Ascending aorta (tissue), 2 donors: ENCODE measurements at regions not wholly inside any gene's neighbourhood (a gene's known extent, or its start where the extent isn't known, plus 50 kb on each side); places are given as distances from the start of the nearest gene placed in this dataset.
"Not testable (repeated sequence)": the region's sequence is repeated elsewhere in the genome, so short reads cannot be mapped to it uniquely, and the experiment has no call there.

ENCODE experiments used
- DNase-seq, 2 donors: peaks; one replicate each; pipeline ENCODE4 v3.0.0-alpha.2; 2019; ENCODE audit warnings: low spot score in 2 of 2
- H3K27ac ChIP-seq, 2 donors: fragments of 200-600 bp; sonication (generic); one replicate each; pipeline ENCODE4 v1.5.1; 2016 to 2017; ENCODE audit warnings: mild to moderate bottlenecking in 1 of 2
- H3K27me3 ChIP-seq: fragments of 200-600 bp; sonication (generic); one replicate; pipeline ENCODE4 v1.5.1; 2017
- H3K36me3 ChIP-seq, 2 donors: fragments of 200-600 bp; sonication (generic); one replicate each; pipeline ENCODE4 v1.5.1; 2016
- H3K4me1 ChIP-seq, 2 donors: fragments of 200-600 bp; sonication (generic); one replicate each; pipeline ENCODE4 v1.5.1; 2016 to 2017; ENCODE audit warnings: mild to moderate bottlenecking in 1 of 2
- H3K4me3 ChIP-seq, 2 donors: fragments of 200-600 bp; sonication (generic); one replicate each; pipeline ENCODE4 v1.5.1; 2016 to 2017; ENCODE audit warnings: mild to moderate bottlenecking in 1 of 2
- H3K9me3 ChIP-seq, 2 donors: fragments of 200-600 bp; sonication (generic); one replicate each; pipeline ENCODE4 v1.5.1; 2016
- intact Hi-C: fragments of 100-400 bp; cut with DNase I; formaldehyde crosslinking; loops from one replicate; pipeline ENCODE4 v1.15.1; 2023
- TF ChIP-seq, protein P1 (sequence below), 3 experiments: fragments of 200-600 bp in 2 of 3; fragments of 450-650 bp in 1 of 3; sonication (generic) in 2 of 3; IDR thresholded peaks; one replicate each; pipeline ENCODE4 v1.5.1; 2016 to 2019; ENCODE audit warnings: antibody characterized with exemption in 3 of 3, mild to moderate bottlenecking in 1 of 3, moderate library complexity in 1 of 3

DNA sequence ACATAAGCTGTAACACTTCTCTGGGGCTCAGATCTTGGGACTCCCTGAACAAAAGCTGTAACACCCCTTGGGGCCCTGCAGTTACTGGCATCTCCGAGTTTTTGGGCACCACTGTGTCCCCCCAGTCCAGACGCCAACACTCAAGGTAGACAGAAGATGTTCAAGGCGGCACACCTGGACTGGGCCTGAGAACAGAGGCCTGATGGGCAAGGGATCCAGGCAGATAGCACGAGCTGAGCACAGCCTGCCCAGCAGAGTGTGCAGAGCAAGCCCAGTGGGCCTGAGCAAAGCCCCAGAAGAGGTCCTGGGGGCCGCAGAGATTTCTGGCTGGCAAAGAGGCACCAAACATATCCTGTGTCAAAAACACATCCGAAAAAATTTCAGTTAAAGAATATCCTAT, 1163.3 kb upstream of the PRR20A start:
- intact Hi-C loops, result no loop called here
- Histone ChIP-seq H3K9me3 (no peaks in the 10 kb centered on the region), H3K27me3 (no peaks in the 10 kb centered on the region), H3K27ac (no peak overlapping the region), H3K4me3 (no peak overlapping the region), H3K36me3 (no peaks in the 10 kb centered on the region), H3K4me1 (no peaks in the 10 kb centered on the region)
- no peak for DNase-seq
- TF ChIP-seq, protein P1, sequence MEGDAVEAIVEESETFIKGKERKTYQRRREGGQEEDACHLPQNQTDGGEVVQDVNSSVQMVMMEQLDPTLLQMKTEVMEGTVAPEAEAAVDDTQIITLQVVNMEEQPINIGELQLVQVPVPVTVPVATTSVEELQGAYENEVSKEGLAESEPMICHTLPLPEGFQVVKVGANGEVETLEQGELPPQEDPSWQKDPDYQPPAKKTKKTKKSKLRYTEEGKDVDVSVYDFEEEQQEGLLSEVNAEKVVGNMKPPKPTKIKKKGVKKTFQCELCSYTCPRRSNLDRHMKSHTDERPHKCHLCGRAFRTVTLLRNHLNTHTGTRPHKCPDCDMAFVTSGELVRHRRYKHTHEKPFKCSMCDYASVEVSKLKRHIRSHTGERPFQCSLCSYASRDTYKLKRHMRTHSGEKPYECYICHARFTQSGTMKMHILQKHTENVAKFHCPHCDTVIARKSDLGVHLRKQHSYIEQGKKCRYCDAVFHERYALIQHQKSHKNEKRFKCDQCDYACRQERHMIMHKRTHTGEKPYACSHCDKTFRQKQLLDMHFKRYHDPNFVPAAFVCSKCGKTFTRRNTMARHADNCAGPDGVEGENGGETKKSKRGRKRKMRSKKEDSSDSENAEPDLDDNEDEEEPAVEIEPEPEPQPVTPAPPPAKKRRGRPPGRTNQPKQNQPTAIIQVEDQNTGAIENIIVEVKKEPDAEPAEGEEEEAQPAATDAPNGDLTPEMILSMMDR (IDR thresholded peaks at IDR 0.05), result no peak

DNA sequence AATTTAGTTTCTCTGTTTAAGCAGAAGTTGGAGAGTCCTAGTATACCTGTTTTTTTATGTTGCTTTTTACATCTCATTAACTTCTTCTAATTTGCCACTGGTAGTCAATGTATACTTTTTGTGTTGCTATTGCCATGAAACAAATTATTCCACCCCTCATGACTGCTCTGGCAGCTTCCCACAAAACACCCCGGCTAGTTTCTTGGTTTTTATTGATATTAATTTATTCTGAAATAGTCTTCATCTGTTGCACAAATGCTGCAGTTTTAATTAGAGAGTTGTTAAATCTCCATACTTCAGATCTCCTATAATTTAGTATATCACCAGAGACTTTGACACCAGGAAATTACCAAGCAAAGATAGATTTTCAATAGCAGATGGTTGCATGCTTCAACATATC, 1159.3 kb upstream of the PRR20A start:
- Histone ChIP-seq H3K27me3 (no peaks in the 10 kb centered on the region), H3K36me3 (no peaks in the 10 kb centered on the region), H3K4me1 (no peaks in the 10 kb centered on the region), H3K27ac (no peak overlapping the region), H3K9me3 (peaks cover 0 to 4% of the 10 kb centered on the region in 2 donors), H3K4me3 (no peak overlapping the region)
- intact Hi-C loops, result no loop called here
- TF ChIP-seq, protein P1 (IDR thresholded peaks at IDR 0.05), result no peak
- DNase-seq, result no peak

DNA sequence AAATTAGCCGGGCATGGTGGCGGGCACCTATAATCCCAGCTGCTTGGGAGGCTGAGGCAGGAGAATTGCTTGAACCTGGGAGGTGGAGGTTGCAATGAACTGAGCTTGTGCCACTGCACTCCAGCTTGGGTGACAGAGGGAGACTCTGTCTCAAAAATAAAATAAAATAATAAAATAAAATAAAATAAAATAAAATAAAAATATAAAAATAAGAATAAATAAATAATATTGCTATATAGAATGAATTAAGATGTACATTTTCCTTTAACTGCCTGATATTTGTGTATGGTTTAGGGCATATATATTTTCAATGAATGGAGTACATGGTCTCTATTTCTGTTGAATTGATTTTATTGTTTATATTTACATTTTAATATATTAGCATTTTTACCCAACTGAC, 1156.7 kb upstream of the PRR20A start:
- intact Hi-C loops, H3K4me1 ChIP-seq, H3K27ac ChIP-seq, H3K36me3 ChIP-seq, H3K4me3 ChIP-seq, DNase-seq, H3K9me3 ChIP-seq, H3K27me3 ChIP-seq: not testable (repeated sequence)

DNA sequence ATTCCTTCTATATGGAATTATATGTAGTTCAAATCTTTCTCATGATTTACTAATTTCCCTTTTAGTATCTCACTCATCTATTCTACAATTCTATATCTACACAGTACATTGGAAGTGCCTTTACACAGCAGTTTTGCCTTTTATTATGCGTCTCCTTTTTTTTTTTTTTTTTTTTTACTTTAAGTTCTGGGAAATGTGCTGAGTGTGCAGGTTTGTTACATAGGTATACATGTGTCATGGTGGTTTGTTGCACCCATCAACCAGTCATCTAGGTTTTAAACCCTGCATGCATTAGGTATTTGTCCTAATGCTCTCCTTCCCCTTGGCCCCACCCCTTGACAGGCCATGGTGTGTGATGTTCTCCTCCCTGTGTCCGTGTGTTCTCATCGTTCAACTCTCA, 1150.1 kb upstream of the PRR20A start:
- Histone ChIP-seq H3K9me3 (peaks cover 0 to 7% of the 10 kb centered on the region in 2 donors), H3K36me3 (no peaks in the 10 kb centered on the region), H3K27me3 (no peaks in the 10 kb centered on the region), H3K4me3 (no peak overlapping the region), H3K27ac (no peak overlapping the region), H3K4me1 (no peaks in the 10 kb centered on the region)
- TF ChIP-seq, protein P1 (IDR thresholded peaks at IDR 0.05), result no peak
- DNase-seq, result no peak
- intact Hi-C loops, result no loop called here

DNA sequence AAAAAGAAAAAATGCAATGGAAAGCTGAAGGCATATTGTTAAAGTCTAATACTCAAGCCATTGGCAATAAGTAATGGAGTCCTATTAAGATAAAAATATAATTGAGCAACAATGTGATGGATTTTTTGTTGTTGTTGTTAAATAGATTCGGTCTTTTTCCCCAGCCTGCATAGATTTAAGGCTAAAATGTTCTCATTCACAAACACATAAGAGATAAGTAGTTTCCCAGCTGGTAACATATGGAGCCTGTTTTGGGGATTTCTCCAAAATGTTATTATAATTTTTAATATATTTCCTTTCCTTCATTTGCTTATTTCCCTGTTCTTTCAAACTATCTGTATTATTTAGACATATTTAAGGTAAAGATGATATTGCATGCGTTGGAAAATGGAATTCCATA, 1149.1 kb upstream of the PRR20A start:
- TF ChIP-seq, protein P1 (IDR thresholded peaks at IDR 0.05), result no peak
- H3K4me3 ChIP-seq, result no peak overlapping the region
- H3K36me3 ChIP-seq, result no peaks in the 10 kb centered on the region
- H3K27me3 ChIP-seq, result no peaks in the 10 kb centered on the region
- intact Hi-C loops, result no loop called here
- H3K9me3 ChIP-seq, result no peaks in the 10 kb centered on the region
- DNase-seq, result no peak
- H3K27ac ChIP-seq, result no peak overlapping the region
- no peaks in the 10 kb centered on the region for H3K4me1 ChIP-seq

DNA sequence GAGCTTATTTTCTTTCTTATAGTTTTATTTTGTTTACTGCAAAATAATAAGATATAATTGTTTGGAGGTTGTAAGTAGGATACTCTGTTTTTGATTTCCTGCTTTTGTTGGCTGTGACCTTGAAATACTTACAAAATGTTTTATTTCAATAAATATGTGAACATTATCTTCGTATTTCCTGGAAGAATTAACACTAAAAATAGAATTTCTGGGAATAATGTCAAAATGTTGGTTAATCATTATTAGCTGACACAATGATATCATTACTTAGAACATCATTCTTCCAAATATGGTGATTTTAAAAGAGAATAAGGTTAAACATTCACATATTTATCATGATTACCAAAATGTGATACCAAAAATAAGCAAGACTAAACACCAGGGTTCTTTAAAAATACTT, 1148.6 kb upstream of the PRR20A start:
- TF ChIP-seq, protein P1 (IDR thresholded peaks at IDR 0.05), result no peak
- Histone ChIP-seq H3K4me3 (no peak overlapping the region), H3K27me3 (no peaks in the 10 kb centered on the region), H3K36me3 (no peaks in the 10 kb centered on the region), H3K9me3 (no peaks in the 10 kb centered on the region), H3K27ac (no peak overlapping the region), H3K4me1 (no peaks in the 10 kb centered on the region)
- no peak for DNase-seq
- intact Hi-C loops, result no loop called here
